A673 (cell line): ENCODE measurements at regions not wholly inside any gene's neighbourhood (a gene's known extent, or its start where the extent isn't known, plus 50 kb on each side); places are given as distances from the start of the nearest gene placed in this dataset.

Experiments
- EZH2 ChIP-seq: fragments of 200-600 bp; sonication (generic); IDR thresholded peaks from 2 replicates; pipeline ENCODE4 v1.6.1; 2017; ENCODE audit warnings: borderline replicate concordance, low read depth, mild to moderate bottlenecking, mixed read lengths, antibody characterized with exemption, low read length; ENCODE audit not compliant: poor library complexity, severe bottlenecking
- TF ChIP-seq, protein P1 (sequence below): fragments of 300-800, 200-600 bp; sonication (generic); conservative IDR thresholded peaks from 2 replicates; pipeline ENCODE4 v1.5.1; 2017; ENCODE audit warnings: low read depth, mild to moderate bottlenecking, antibody characterized with exemption, low read length, moderate library complexity, mixed read lengths

DNA sequence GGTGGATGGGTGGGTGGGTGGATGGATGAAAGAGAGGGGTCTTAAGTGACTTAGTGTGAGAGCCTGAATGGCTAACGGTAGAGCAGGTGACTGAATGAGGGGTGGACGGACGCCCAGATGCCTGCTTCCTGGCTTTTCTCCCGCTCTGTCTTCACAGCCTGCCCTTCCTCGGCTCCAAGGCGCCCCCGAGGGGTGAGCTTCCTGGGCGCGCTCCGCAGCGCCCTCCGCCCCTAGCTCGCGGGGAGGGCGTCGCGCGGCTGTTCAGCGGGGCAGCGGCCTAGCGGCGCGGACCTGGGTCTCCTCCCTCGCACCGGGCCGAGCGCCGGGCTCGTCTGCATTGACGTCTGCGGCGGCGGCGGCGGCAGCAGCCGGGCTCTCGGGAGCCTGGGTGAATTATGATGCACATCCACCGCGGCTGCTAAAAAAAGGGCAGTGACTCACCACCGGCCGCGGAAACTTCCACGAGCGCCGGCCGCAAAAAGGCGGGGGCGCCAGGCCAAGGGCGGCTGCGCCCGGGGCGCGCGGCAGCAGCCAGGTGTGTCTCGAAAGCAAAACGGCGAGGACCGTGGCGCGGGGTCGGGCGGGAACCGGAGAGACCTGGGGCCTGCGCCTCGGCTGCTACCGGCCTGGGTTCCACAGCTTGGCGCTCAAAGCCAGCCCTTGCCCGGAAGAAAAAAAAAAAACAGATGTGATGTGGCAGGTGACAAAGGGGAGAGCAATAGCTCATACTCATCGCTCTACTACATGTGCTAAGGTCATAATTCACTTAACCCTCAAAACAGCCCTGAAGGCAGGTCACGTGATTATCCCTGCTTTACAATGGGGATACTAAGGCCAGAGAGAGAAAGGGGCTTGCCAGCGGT is 143.0 kb upstream of the ADRA1B start:
- TF ChIP-seq, protein P1, sequence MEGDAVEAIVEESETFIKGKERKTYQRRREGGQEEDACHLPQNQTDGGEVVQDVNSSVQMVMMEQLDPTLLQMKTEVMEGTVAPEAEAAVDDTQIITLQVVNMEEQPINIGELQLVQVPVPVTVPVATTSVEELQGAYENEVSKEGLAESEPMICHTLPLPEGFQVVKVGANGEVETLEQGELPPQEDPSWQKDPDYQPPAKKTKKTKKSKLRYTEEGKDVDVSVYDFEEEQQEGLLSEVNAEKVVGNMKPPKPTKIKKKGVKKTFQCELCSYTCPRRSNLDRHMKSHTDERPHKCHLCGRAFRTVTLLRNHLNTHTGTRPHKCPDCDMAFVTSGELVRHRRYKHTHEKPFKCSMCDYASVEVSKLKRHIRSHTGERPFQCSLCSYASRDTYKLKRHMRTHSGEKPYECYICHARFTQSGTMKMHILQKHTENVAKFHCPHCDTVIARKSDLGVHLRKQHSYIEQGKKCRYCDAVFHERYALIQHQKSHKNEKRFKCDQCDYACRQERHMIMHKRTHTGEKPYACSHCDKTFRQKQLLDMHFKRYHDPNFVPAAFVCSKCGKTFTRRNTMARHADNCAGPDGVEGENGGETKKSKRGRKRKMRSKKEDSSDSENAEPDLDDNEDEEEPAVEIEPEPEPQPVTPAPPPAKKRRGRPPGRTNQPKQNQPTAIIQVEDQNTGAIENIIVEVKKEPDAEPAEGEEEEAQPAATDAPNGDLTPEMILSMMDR: 0 out of 2 replicates have a peak, but pooled peaks have one; percentile 14
- peak; percentile 61 for TF ChIP-seq EZH2
